ENCODE measurements at regions not wholly inside any gene's neighbourhood (a gene's known extent, or its start where the extent isn't known, plus 50 kb on each side); places are given as distances from the start of the nearest gene placed in this dataset.

DNA sequence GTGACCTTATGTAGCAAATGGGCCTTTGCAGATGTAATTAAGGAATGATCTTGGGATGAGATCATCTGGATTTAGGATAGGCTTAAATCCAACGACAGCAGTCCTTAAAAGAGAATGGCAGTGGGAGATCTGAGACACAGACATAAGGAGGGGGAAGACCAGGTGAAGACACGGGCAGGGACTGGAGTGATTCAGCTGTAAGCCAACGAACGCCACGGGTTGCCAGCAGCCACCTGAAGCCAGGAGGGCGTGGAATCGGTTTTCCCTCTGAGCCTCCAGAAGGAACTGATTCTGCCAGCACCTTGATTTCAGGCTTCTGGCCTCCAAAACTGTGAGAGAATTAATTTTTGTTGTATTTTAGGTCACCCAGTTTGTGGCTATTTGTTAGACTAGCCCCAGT, 218.6 kb upstream of the ANKRD55 start:
- Histone ChIP-seq H3K36me3 (ENCODE audit: low read depth, missing control alignments) (no peaks in the 10 kb centered on the region), H3K27ac (no peak overlapping the region), H3K27me3 (no peaks in the 10 kb centered on the region), H3K4me1 (no peaks in the 10 kb centered on the region), H3K9me3 (no peaks in the 10 kb centered on the region), H3K4me3 (no peak overlapping the region)
- no peak for DNase-seq
- no peak for TF ChIP-seq POLR2A (IDR thresholded peaks at IDR 0.05)
- TF ChIP-seq, protein P1, sequence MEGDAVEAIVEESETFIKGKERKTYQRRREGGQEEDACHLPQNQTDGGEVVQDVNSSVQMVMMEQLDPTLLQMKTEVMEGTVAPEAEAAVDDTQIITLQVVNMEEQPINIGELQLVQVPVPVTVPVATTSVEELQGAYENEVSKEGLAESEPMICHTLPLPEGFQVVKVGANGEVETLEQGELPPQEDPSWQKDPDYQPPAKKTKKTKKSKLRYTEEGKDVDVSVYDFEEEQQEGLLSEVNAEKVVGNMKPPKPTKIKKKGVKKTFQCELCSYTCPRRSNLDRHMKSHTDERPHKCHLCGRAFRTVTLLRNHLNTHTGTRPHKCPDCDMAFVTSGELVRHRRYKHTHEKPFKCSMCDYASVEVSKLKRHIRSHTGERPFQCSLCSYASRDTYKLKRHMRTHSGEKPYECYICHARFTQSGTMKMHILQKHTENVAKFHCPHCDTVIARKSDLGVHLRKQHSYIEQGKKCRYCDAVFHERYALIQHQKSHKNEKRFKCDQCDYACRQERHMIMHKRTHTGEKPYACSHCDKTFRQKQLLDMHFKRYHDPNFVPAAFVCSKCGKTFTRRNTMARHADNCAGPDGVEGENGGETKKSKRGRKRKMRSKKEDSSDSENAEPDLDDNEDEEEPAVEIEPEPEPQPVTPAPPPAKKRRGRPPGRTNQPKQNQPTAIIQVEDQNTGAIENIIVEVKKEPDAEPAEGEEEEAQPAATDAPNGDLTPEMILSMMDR (IDR thresholded peaks at IDR 0.05): no peak
- WGBS, 2 donors: 94 to 95% methylated on average over 7 of the region's 7 CpGs
- intact Hi-C loops (cut with DNase I; ENCODE audit: low total_unique reads): no loop called here

DNA sequence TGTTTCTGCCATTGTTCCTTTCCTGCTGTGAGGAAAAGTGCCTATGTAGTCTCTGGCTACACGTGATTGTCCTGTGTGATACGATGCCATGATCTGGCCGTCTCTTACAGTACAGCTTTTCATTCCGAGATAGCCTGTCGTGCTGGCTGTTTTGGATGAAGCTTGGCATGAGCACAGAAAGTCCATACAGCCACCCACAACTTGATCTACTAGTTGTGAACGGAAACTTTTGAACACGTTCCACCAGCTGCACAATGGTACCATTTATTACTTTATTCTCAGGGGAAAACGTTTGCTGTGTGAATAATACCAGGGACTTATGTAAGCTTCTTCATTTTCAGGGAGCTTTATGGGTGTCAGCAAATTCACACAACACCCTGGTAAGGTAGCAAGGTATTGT, 217.6 kb upstream of the ANKRD55 start:
- no peak for DNase-seq
- H3K4me3 ChIP-seq: no peak overlapping the region
- H3K27ac ChIP-seq: no peak overlapping the region
- no peak for TF ChIP-seq POLR2A (IDR thresholded peaks at IDR 0.05)
- TF ChIP-seq, protein P1 (IDR thresholded peaks at IDR 0.05): no peak
- intact Hi-C loops (cut with DNase I; ENCODE audit: low total_unique reads): no loop called here
- H3K27me3 ChIP-seq: no peaks in the 10 kb centered on the region
- H3K4me1 ChIP-seq: no peaks in the 10 kb centered on the region
- 74 to 77% methylated on average over 8 of the region's 8 CpGs for WGBS, 2 donors
- H3K36me3 ChIP-seq (ENCODE audit: low read depth, missing control alignments): no peaks in the 10 kb centered on the region
- no peaks in the 10 kb centered on the region for H3K9me3 ChIP-seq

DNA sequence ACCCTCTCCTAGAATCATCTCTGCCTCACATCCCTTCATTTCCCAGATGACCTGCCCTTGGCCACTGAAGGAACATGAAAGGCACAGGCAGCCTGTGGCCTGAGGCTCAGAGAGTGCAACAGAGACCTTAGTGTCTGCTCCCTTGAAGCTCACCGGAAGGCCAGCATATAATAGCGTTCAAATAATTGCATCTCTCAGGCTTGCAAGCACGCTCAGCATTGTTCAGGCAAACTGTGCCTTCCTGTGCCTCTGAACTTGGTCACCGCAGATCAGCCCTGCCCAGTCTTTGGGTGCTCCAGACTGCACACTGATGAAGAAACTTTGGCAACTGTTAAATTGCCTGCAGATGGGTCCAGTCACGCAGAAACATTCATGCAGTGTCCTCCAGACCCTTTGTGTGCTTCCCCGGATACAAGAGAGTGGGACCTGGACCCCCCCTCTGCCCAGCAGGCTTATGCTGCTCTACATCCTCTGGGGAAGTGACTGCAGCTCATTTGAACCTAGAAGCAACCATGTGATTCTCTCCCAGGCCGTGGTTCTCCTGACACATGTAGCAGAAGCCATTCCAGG, 216.0 kb upstream of the ANKRD55 start:
- H3K4me3 ChIP-seq: no peak overlapping the region
- no peaks in the 10 kb centered on the region for H3K9me3 ChIP-seq
- no peak for TF ChIP-seq POLR2A (IDR thresholded peaks at IDR 0.05)
- TF ChIP-seq, protein P1 (IDR thresholded peaks at IDR 0.05): no peak
- intact Hi-C loops (cut with DNase I; ENCODE audit: low total_unique reads): no loop called here
- no peaks in the 10 kb centered on the region for H3K36me3 ChIP-seq (ENCODE audit: low read depth, missing control alignments)
- no peak for DNase-seq
- H3K27me3 ChIP-seq: no peaks in the 10 kb centered on the region
- H3K27ac ChIP-seq: no peak overlapping the region
- H3K4me1 ChIP-seq: no peaks in the 10 kb centered on the region
- 90 to 95% methylated on average over 7 of the region's 7 CpGs for WGBS, 2 donors

DNA sequence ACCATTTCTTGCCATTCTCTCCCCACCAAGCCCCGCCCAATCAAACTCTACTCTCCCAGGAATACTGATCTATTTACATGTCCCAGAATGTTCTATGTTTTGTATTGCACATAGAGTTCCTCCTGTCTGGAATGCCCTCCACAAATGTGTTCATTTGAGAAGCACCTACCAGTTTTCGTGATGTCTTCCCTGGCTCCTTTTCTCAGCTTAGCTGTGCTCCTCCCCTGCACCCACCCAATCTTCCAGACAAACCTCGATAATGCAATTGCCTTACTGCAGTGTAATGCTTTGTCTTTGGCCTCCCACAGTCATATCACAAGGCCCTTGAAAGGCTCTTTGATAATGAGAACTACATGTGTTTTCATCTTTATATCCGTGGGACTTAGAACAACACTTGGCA, 214.5 kb upstream of the ANKRD55 start:
- 60 to 69% methylated on average over 4 of the region's 4 CpGs for WGBS, 2 donors
- Histone ChIP-seq H3K27me3 (no peaks in the 10 kb centered on the region), H3K9me3 (no peaks in the 10 kb centered on the region), H3K36me3 (ENCODE audit: low read depth, missing control alignments) (no peaks in the 10 kb centered on the region), H3K27ac (no peak overlapping the region), H3K4me3 (no peak overlapping the region), H3K4me1 (no peaks in the 10 kb centered on the region)
- intact Hi-C loops (cut with DNase I; ENCODE audit: low total_unique reads): no loop called here
- no peak for DNase-seq
- TF ChIP-seq, protein P1 (IDR thresholded peaks at IDR 0.05): no peak
- no peak for TF ChIP-seq POLR2A (IDR thresholded peaks at IDR 0.05)

DNA sequence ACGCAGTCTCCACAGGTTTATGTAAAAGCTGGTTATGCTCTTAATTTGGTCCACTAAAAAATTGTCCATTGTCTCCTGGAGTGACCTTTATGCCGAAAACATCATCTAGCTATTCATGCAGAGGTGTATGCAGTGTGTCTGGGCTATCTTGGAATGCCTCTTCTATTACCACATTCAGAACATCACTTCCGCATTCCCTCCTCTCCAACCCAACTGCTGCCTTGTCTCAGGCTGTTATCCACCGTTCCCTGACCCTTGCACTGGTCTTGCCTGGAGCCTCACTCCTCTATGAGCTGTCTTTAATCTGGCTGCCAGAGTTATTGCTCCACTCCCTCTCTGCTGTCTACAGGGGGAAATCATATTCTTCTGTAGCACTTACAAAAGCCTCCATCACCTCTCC, 214.1 kb upstream of the ANKRD55 start:
- H3K4me3 ChIP-seq: no peak overlapping the region
- H3K27ac ChIP-seq: no peak overlapping the region
- intact Hi-C loops (cut with DNase I; ENCODE audit: low total_unique reads): no loop called here
- H3K36me3 ChIP-seq (ENCODE audit: low read depth, missing control alignments): no peaks in the 10 kb centered on the region
- TF ChIP-seq, protein P1 (IDR thresholded peaks at IDR 0.05): no peak
- TF ChIP-seq POLR2A (IDR thresholded peaks at IDR 0.05): no peak
- no peaks in the 10 kb centered on the region for H3K9me3 ChIP-seq
- WGBS, 2 donors: 79 to 84% methylated on average over 4 of the region's 4 CpGs
- no peaks in the 10 kb centered on the region for H3K27me3 ChIP-seq
- DNase-seq: no peak
- no peaks in the 10 kb centered on the region for H3K4me1 ChIP-seq

Measured in testis (tissue), 2 donors.